H1 (cell line): ENCODE measurements at regions not wholly inside any gene's neighbourhood (a gene's known extent, or its start where the extent isn't known, plus 50 kb on each side); places are given as distances from the start of the nearest gene placed in this dataset.

Source experiments
- ATF3 ChIP-seq: IDR thresholded peaks from 2 replicates; pipeline ENCODE4 v1.6.1; 2011; ENCODE audit warnings: low read depth, mild to moderate bottlenecking, low read length; ENCODE audit not compliant: insufficient read depth
- BRCA1 ChIP-seq: IDR thresholded peaks from 2 replicates; pipeline ENCODE4 v1.6.1; 2012; ENCODE audit warnings: low read depth, low read length, improper control_type of control experiment
- CEBPB ChIP-seq: IDR thresholded peaks from 2 replicates; pipeline ENCODE4 v1.6.1; 2012; ENCODE audit warnings: low read depth, low read length
- RAD21 ChIP-seq, 2 experiments: IDR thresholded peaks in 1 of 2; conservative IDR thresholded peaks in 1 of 2; 2 replicates each; pipeline ENCODE4 v1.6.1; 2011; ENCODE audit warnings: low read depth in 2 of 2, low read length in 2 of 2, improper control_type of control experiment in 1 of 2, inconsistent platforms in 1 of 2, mild to moderate bottlenecking in 1 of 2, moderate library complexity in 1 of 2
- RXRA ChIP-seq: IDR thresholded peaks from 2 replicates; pipeline ENCODE4 v1.6.1; 2011; ENCODE audit warnings: low read depth, mild to moderate bottlenecking, low read length, moderate library complexity; ENCODE audit not compliant: insufficient read depth
- SIN3A ChIP-seq, 2 experiments: IDR thresholded peaks in 1 of 2; conservative IDR thresholded peaks in 1 of 2; 2 replicates each; pipeline ENCODE4 v1.6.1; 2011 to 2012; ENCODE audit warnings: low read length in 2 of 2, improper control_type of control experiment in 1 of 2, low read depth in 1 of 2, mild to moderate bottlenecking in 1 of 2
- SIX5 ChIP-seq: IDR thresholded peaks from 2 replicates; pipeline ENCODE4 v1.6.1; 2011; ENCODE audit warnings: mild to moderate bottlenecking, low read depth, low read length
- SP1 ChIP-seq: IDR thresholded peaks from 2 replicates; pipeline ENCODE4 v1.6.1; 2011; ENCODE audit warnings: low read depth, low read length
- SRF ChIP-seq: IDR thresholded peaks from 2 replicates; pipeline ENCODE4 v1.6.1; 2011; ENCODE audit warnings: mild to moderate bottlenecking, low read depth, low read length, moderate library complexity
- TF ChIP-seq, protein P1 (sequence below), 3 experiments: IDR thresholded peaks; 1 replicate in 2 of 3; 2 replicates in 1 of 3; pipeline versions ENCODE4 v1.5.1 to v1.6.1; 2011; ENCODE audit warnings: low read length in 3 of 3, mild to moderate bottlenecking in 3 of 3, inconsistent platforms in 2 of 3, low read depth in 1 of 3, moderate library complexity in 1 of 3; ENCODE audit not compliant: insufficient read depth in 1 of 3; ENCODE audit errors: control extremely low read depth in 1 of 3

GRCh38 chr2:228522276-228522675 is 340.8 kb upstream of the SPHKAP start:
- no peak for TF ChIP-seq RXRA
- TF ChIP-seq, protein P1, sequence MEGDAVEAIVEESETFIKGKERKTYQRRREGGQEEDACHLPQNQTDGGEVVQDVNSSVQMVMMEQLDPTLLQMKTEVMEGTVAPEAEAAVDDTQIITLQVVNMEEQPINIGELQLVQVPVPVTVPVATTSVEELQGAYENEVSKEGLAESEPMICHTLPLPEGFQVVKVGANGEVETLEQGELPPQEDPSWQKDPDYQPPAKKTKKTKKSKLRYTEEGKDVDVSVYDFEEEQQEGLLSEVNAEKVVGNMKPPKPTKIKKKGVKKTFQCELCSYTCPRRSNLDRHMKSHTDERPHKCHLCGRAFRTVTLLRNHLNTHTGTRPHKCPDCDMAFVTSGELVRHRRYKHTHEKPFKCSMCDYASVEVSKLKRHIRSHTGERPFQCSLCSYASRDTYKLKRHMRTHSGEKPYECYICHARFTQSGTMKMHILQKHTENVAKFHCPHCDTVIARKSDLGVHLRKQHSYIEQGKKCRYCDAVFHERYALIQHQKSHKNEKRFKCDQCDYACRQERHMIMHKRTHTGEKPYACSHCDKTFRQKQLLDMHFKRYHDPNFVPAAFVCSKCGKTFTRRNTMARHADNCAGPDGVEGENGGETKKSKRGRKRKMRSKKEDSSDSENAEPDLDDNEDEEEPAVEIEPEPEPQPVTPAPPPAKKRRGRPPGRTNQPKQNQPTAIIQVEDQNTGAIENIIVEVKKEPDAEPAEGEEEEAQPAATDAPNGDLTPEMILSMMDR (IDR thresholded peaks at IDR 0.05; ENCODE audit: control extremely low read depth in 1 of 3, insufficient read depth in 1 of 3, low read depth in 1 of 3, low read length in 3 of 3): no peak
- TF ChIP-seq ATF3: no peak
- no peak for TF ChIP-seq SP1
- TF ChIP-seq BRCA1: no peak
- no peak for TF ChIP-seq RAD21 (IDR thresholded peaks at IDR 0.05 in 1 of 2, conservative IDR thresholded peaks at IDR 0.05 in 1 of 2; ENCODE audit: low read depth in 2 of 2, low read length in 2 of 2)
- TF ChIP-seq SIX5: no peak
- no peak for TF ChIP-seq CEBPB
- TF ChIP-seq SIN3A (conservative IDR thresholded peaks at IDR 0.05 in 1 of 2, IDR thresholded peaks at IDR 0.05 in 1 of 2; ENCODE audit: low read depth in 1 of 2, low read length in 2 of 2): no peak
- TF ChIP-seq SRF: no peak
